Immature natural killer cell (primary cell): ENCODE measurements at regions not wholly inside any gene's neighbourhood (a gene's known extent, or its start where the extent isn't known, plus 50 kb on each side); places are given as distances from the start of the nearest gene placed in this dataset.

Experiments used
- DNase-seq, 3 donors: peaks; one replicate each; pipeline ENCODE4 v3.0.0; 2022; ENCODE audit warnings: mixed read lengths in 1 of 3
- H3K27ac Mint-ChIP-seq, 6 donors: one replicate each; pipeline ENCODE4 v1.8.0; 2020; ENCODE audit warnings: mixed read lengths in 6 of 6, mild to moderate bottlenecking in 5 of 6, inconsistent platforms in 4 of 6, moderate library complexity in 3 of 6
- H3K27me3 Mint-ChIP-seq, 3 donors: one replicate each; pipeline ENCODE4 v1.8.0; 2020 to 2021; ENCODE audit warnings: low read depth in 3 of 3, mild to moderate bottlenecking in 3 of 3, mixed read lengths in 3 of 3, moderate library complexity in 3 of 3, inconsistent platforms in 1 of 3
- H3K36me3 Mint-ChIP-seq, 3 donors: one replicate each; pipeline ENCODE4 v1.8.0; 2020; ENCODE audit warnings: mixed read lengths in 3 of 3, inconsistent platforms in 2 of 3, mild to moderate bottlenecking in 2 of 3
- H3K4me1 Mint-ChIP-seq, 2 donors: one replicate each; pipeline ENCODE4 v1.8.0; 2020; ENCODE audit warnings: inconsistent platforms in 2 of 2, mild to moderate bottlenecking in 2 of 2, mixed read lengths in 2 of 2, moderate library complexity in 1 of 2
- H3K4me3 Mint-ChIP-seq, 5 donors: one replicate each; pipeline ENCODE4 v1.8.0; 2020; ENCODE audit warnings: mild to moderate bottlenecking in 5 of 5, mixed read lengths in 5 of 5, inconsistent platforms in 3 of 5, moderate library complexity in 3 of 5
- H3K9me3 Mint-ChIP-seq, 6 donors: one replicate each; pipeline ENCODE4 v1.8.0; 2020; ENCODE audit warnings: mild to moderate bottlenecking in 6 of 6, mixed read lengths in 6 of 6, inconsistent platforms in 4 of 6, moderate library complexity in 3 of 6

DNA sequence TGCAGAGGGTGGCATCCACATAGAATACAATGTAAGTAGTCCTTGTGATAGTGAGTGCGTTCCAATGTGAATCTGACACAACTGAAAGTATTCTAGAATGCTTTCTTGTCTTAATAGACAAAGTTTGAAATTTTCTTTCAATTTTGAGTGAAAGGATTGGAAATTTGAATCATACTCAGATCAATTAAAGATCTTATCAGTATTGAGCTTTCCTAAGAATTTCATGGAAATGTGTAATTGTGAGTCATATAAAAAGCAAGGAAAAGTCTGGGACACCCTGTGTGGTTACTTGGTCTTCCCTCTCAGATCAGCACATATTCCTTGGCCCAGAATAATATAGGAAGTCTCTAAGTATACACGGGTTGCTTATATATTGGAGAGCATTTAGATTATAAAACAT is 99.1 kb downstream of the MBL2 start:
- DNase-seq = no peak
- Mint-ChIP-seq H3K4me1 (no peaks in the 10 kb centered on the region), H3K27ac (no peak overlapping the region), H3K27me3 (no peaks in the 10 kb centered on the region), H3K36me3 (no peaks in the 10 kb centered on the region), H3K4me3 (no peak overlapping the region), H3K9me3 (peaks cover 0 to 16% (median 4%) of the 10 kb centered on the region in 6 donors)

DNA sequence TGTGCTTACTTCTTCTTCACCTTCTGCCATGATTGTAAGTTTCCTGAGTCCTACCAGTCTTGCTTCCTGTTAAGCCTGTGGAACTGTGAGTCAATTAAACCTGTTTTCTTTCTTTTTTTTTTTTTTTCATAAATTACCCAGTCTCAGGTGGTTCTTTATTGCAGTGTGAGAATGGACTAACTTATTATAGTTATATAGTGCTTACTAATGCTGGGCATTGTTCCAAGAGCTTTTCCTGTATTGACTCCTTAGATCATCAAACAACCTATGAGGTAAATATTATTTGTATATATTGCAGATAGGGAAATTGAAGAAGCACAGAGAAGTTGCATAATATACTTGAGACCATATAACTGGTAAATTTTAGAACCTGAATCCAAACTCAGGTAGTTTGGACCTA is 98.1 kb downstream of the MBL2 start:
- Mint-ChIP-seq H3K27ac (no peak overlapping the region), H3K9me3 (peaks cover 0 to 16% (median 4%) of the 10 kb centered on the region in 6 donors), H3K27me3 (no peaks in the 10 kb centered on the region), H3K4me1 (no peaks in the 10 kb centered on the region), H3K4me3 (no peak overlapping the region), H3K36me3 (no peaks in the 10 kb centered on the region)
- no peak for DNase-seq

DNA sequence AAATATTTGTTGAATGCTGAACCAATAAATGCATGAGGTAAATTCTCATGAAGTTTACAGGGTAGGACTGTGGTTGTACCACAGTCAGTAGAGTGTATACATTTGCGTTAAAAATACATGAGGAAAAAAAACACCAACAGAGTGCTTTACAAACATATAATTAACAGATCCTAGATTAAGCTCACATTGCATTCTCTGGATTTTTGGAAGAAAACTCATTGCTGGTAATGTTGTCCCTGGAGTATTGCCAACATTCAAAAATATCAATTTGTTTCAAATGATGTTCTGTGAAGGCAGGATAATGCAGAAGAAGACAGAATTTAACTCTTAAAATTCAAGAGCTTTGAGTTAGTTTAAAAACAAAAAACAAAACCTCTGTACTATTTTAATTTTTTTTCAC is 95.5 kb downstream of the MBL2 start:
- H3K27me3 Mint-ChIP-seq = no peaks in the 10 kb centered on the region
- no peak for DNase-seq
- H3K4me1 Mint-ChIP-seq = peaks cover 5 to 11% of the 10 kb centered on the region in 2 donors
- H3K4me3 Mint-ChIP-seq = no peak overlapping the region
- H3K27ac Mint-ChIP-seq = no peak overlapping the region
- H3K9me3 Mint-ChIP-seq = peaks cover 0 to 9% (median 4%) of the 10 kb centered on the region in 6 donors
- no peaks in the 10 kb centered on the region for H3K36me3 Mint-ChIP-seq

DNA sequence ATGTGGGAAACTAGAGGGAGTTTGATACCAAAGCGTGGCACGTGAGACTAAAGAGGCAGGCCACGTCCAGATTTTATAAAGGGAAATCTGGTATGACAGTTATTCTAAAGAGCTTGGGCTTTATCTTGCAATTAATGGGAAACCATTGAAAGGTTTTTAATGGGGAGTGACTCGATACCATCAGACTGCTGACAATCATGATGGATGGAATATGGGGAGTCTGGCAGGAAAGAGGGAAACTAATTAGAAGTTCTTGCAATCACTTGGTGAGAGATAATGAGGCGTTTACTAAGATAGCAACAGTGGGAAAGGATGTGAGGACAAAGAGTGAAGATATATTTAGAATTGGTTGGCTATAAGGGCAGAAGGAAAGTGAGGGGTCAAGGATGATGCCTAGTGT is 94.0 kb downstream of the MBL2 start:
- no peak overlapping the region for H3K4me3 Mint-ChIP-seq
- no peaks in the 10 kb centered on the region for H3K27me3 Mint-ChIP-seq
- peaks cover 0 to 9% (median 4%) of the 10 kb centered on the region in 6 donors for H3K9me3 Mint-ChIP-seq
- H3K36me3 Mint-ChIP-seq = no peaks in the 10 kb centered on the region
- H3K4me1 Mint-ChIP-seq = peaks cover 5 to 11% of the 10 kb centered on the region in 2 donors
- DNase-seq = no peak
- no peak overlapping the region for H3K27ac Mint-ChIP-seq

DNA sequence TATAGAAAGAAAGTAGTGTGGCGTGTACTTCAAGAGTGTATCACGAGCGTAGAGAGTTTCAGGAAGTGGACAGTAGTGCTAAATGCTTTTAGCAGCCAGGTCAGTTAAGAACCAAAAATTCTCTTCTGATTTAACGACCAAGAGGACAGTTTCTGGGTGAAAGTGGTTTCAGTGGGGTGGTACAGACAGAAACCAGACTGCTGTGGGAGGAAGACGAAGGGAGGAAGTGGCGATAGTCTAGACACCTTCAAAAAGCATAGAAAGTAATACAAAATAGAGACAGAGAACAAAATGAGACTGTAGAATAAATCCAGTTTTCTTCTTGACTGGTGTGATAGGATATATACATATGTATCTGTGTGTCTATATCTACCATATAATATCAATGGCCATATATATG is 93.5 kb downstream of the MBL2 start:
- no peaks in the 10 kb centered on the region for H3K36me3 Mint-ChIP-seq
- H3K4me1 Mint-ChIP-seq = peaks cover 5 to 11% of the 10 kb centered on the region in 2 donors
- H3K27ac Mint-ChIP-seq = no peak overlapping the region
- H3K9me3 Mint-ChIP-seq = peaks cover 0 to 9% (median 4%) of the 10 kb centered on the region in 6 donors
- H3K27me3 Mint-ChIP-seq = no peaks in the 10 kb centered on the region
- H3K4me3 Mint-ChIP-seq = no peak overlapping the region
- peak; percentile 8 to 34 (median 16) for DNase-seq

DNA sequence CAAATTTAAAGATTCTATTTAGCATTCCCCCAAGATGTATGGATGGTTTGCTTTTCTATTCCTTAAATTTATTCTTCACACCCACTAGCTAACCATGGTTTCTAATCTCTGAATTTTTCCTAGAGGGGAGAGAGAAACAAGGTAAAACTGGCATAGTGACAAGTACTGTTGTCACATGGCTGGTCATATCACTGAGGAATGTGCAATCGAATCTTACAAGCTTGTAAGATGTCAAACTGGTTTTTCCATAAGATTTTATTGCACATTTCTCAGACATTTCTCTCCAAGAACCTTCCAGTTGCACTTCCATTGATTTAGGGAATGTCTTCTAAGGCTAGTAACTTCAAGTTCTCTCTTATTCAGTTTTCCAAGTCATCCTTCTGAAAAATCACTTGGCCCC is 89.8 kb downstream of the MBL2 start:
- Mint-ChIP-seq H3K27ac (no peak overlapping the region), H3K27me3 (no peaks in the 10 kb centered on the region), H3K36me3 (no peaks in the 10 kb centered on the region), H3K4me3 (no peak overlapping the region), H3K9me3 (peaks cover 0 to 7% (median 3%) of the 10 kb centered on the region in 6 donors), H3K4me1 (peaks cover 7 to 26% of the 10 kb centered on the region in 2 donors)
- no peak for DNase-seq

DNA sequence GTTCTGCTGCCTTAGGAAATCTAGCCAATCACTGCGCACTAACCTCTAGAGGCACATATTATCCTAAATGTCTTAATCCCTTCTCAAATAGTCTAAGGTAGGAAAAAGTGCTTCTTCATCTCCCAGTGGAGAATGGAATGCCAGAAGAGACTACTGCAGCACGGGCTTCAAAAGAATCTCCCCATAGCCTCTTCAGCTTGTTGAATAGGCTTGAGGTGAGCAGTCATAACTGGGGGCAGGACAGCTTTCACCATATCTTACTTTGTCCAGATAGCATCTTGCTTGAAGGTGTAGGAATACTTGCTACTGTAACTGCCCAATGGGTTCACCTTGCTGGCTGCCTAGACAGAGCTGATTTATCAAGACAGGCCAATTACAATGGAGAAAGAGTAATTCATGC is 88.8 kb downstream of the MBL2 start:
- no peak overlapping the region for H3K4me3 Mint-ChIP-seq
- H3K4me1 Mint-ChIP-seq = peaks cover 7 to 26% of the 10 kb centered on the region in 2 donors
- H3K27ac Mint-ChIP-seq = no peak overlapping the region
- H3K9me3 Mint-ChIP-seq = peaks cover 0 to 7% (median 3%) of the 10 kb centered on the region in 6 donors
- no peak for DNase-seq
- no peaks in the 10 kb centered on the region for H3K36me3 Mint-ChIP-seq
- no peaks in the 10 kb centered on the region for H3K27me3 Mint-ChIP-seq

DNA sequence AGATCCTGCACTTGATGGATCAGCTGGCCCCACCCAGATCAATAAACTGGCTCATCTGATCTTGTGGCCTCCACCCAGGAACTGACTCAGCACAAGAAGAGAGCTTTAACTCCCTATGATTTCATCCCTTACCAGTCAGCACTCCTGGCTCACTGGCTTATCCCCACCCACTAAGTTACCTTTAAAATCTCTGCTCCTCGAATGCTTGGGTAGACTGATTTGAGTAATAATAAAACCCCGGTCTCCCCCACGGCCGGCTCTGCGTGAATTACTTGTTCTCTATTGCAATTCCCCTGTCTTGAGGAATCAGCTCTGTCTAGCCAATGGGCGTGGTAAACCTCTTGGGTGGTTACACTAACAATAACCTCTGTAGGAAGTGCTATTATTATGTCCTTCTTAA is 83.7 kb downstream of the MBL2 start:
- peaks cover 2 to 15% of the 10 kb centered on the region in 2 donors for H3K4me1 Mint-ChIP-seq
- no peak overlapping the region for H3K27ac Mint-ChIP-seq
- H3K27me3 Mint-ChIP-seq = no peaks in the 10 kb centered on the region
- H3K36me3 Mint-ChIP-seq = peaks cover 0 to 3% (median 0%) of the 10 kb centered on the region in 3 donors
- no peak overlapping the region for H3K4me3 Mint-ChIP-seq
- DNase-seq = no peak
- H3K9me3 Mint-ChIP-seq = peaks cover 7 to 21% (median 18%) of the 10 kb centered on the region in 6 donors

DNA sequence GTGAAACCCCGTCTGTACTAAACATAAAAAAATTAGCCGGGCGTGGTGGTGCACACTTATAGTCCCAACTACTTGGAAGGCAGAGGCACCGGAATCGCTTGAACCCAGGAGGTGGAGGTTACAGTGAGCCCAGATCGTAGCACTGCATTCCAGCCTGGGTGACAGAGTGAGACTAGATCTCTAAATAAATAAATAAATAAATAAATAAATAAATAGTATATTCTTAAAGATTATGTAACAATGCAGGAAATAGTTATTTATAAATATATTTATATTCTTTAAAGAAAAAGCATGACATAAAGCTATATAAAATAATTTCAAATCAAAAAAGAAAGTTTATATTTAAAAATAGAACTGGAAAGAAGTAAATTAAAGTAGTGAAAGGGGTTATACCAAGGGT is 76.4 kb downstream of the MBL2 start:
- peaks cover 3 to 7% of the 10 kb centered on the region in 2 donors for H3K4me1 Mint-ChIP-seq
- peaks cover 6 to 15% (median 8%) of the 10 kb centered on the region in 6 donors for H3K9me3 Mint-ChIP-seq
- H3K27me3 Mint-ChIP-seq = peaks cover 0 to 3% (median 0%) of the 10 kb centered on the region in 3 donors
- no peak overlapping the region for H3K27ac Mint-ChIP-seq
- H3K36me3 Mint-ChIP-seq = no peaks in the 10 kb centered on the region
- DNase-seq = no peak
- no peak overlapping the region for H3K4me3 Mint-ChIP-seq

DNA sequence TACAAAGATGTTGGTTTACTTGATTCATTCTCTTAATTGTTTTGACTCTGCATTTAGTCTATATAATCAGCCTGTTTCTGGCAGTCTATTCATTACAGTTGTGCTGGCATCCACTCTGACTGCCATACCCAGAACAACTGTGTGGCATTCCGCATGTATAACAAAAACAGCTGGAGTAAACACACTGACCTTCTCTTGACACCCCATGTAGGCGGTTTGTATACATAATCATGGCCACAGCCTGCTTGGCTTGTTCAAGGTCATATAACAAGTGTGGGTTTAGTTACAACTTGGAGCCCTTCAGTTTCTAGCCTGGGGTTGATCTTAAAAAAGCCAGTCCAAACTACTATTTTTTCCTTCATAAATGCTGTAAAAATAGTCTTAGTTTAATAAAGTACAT is 70.9 kb downstream of the MBL2 start:
- H3K4me3 Mint-ChIP-seq = no peak overlapping the region
- no peak for DNase-seq
- H3K27me3 Mint-ChIP-seq = peaks cover 0 to 1% (median 0%) of the 10 kb centered on the region in 3 donors
- H3K36me3 Mint-ChIP-seq = no peaks in the 10 kb centered on the region
- H3K27ac Mint-ChIP-seq = no peak overlapping the region
- peaks cover 0 to 2% of the 10 kb centered on the region in 2 donors for H3K4me1 Mint-ChIP-seq
- peaks cover 0 to 9% (median under 1%) of the 10 kb centered on the region in 6 donors for H3K9me3 Mint-ChIP-seq

DNA sequence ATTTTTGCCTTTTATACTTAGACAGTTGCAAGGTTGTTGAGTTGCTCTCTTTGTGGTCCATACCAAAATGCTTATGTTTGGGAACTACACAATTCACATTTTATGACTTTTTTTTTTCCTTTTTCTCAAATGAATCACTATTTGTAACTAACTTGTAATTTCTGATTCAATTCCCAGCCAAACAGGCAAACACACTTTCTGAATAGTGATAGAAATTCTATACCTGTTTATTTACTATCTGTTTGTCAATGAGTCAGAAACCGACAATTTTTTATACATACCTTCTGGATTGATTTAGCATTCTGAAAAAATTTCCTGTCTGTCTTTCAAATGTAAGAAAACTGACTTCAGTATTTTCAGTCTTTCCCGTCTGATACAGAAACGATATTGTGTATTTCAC is 69.1 kb downstream of the MBL2 start:
- no peak for DNase-seq
- H3K9me3 Mint-ChIP-seq = peaks cover 0 to 4% (median 0%) of the 10 kb centered on the region in 6 donors
- peaks cover 0 to 2% of the 10 kb centered on the region in 2 donors for H3K4me1 Mint-ChIP-seq
- no peak overlapping the region for H3K4me3 Mint-ChIP-seq
- no peaks in the 10 kb centered on the region for H3K27me3 Mint-ChIP-seq
- H3K36me3 Mint-ChIP-seq = no peaks in the 10 kb centered on the region
- H3K27ac Mint-ChIP-seq = no peak overlapping the region

DNA sequence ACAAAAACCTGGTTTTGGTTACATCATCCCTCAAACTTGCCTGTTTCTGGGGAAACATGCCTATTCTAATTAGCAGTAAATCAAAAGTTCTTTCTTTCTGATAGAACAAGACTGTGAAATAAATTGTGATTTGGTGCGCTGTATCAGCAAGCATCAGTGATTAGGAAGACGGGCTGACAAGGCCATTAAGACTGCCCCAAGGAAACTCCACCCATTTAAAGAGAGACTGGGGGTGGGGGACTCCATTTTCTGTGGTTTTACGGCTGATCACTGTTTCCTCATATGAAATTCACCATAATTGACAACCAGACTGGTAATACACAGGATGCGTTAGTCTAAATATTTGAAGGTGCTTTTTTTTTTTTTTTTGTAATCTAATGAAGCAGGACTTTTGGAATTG is 68.7 kb downstream of the MBL2 start:
- H3K27ac Mint-ChIP-seq = no peak overlapping the region
- H3K27me3 Mint-ChIP-seq = no peaks in the 10 kb centered on the region
- no peak overlapping the region for H3K4me3 Mint-ChIP-seq
- peaks cover 0 to 2% of the 10 kb centered on the region in 2 donors for H3K4me1 Mint-ChIP-seq
- H3K9me3 Mint-ChIP-seq = peaks cover 0 to 2% (median 0%) of the 10 kb centered on the region in 6 donors
- no peak for DNase-seq
- H3K36me3 Mint-ChIP-seq = no peaks in the 10 kb centered on the region

DNA sequence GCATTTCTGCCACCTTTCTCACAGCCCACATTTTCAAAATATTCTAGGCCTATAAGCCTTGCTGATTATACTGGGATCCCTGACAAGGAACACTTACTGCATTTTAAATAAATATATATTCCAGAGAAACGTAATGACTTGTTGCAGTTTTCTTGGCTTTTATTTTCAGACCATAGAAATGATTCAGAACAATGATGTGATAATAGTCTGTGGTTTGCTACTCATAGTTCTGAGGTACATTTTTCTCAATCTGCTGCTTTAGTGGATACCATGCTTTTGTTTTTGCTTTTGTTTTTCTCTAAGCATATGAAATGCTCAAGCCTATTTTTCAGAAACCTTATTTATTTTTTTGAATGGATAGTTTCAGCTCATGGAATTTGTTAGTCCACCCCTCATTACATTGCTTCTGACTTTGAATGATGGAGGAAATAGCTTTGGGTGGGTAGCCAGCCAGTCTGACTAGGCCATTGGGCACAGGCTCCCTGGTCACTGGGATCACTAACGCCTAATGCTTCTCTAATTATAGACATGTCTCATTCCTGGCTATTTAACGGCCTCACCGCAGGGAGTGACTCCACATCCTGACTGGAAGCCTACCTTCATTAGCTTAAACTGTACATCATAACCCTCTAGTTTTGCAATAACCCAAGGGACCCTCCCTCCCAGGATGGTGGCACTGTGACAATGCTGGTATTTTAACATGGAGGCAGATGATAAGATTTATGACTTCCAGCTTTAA is 66.1 kb downstream of the MBL2 start:
- no peak overlapping the region for H3K27ac Mint-ChIP-seq
- DNase-seq = no peak
- H3K36me3 Mint-ChIP-seq = no peaks in the 10 kb centered on the region
- H3K9me3 Mint-ChIP-seq = peaks cover 0 to 6% (median 0%) of the 10 kb centered on the region in 6 donors
- H3K4me3 Mint-ChIP-seq = no peak overlapping the region
- peaks cover 0 to 2% (median 0%) of the 10 kb centered on the region in 3 donors for H3K27me3 Mint-ChIP-seq
- H3K4me1 Mint-ChIP-seq = peaks cover 0 to 2% of the 10 kb centered on the region in 2 donors
